Activated B cell treated with CpG ODN at 0.5 μM for 24 hours (primary cell): ENCODE measurements at regions not wholly inside any gene's neighbourhood (a gene's known extent, or its start where the extent isn't known, plus 50 kb on each side); places are given as distances from the start of the nearest gene placed in this dataset.

Source experiments
- ATAC-seq: fragments of 200-7000 bp; cut with Tn5 transposase; one replicate; pipeline ENCODE4 v1.10.0; 2021; ENCODE audit warnings: low read depth, mild to moderate bottlenecking, moderate library complexity
- CTCF ChIA-PET: fragments of 350-600 bp; sonication (Branson Sonifier 250); formaldehyde crosslinking; loops from one replicate; lab custom pipeline; 2021; ENCODE audit warnings: antibody characterized with exemption; lab: Charles Lee
- POLR2A ChIA-PET: fragments of 350-600 bp; sonication (Branson Sonifier 250); formaldehyde crosslinking; loops from one replicate; lab custom pipeline; 2021; ENCODE audit warnings: antibody characterized with exemption; lab: Charles Lee
- DNase-seq: peaks from one replicate; pipeline ENCODE4 v3.0.0; 2022
- H3K27ac Mint-ChIP-seq: one replicate; pipeline ENCODE4 v1.8.0; 2020; ENCODE audit warnings: mixed read lengths
- H3K27me3 Mint-ChIP-seq: one replicate; pipeline ENCODE4 v1.8.0; 2021; ENCODE audit warnings: mixed read lengths
- H3K36me3 Mint-ChIP-seq: one replicate; pipeline ENCODE4 v1.8.0; 2021; ENCODE audit warnings: low read depth, mixed read lengths
- H3K4me1 Mint-ChIP-seq: one replicate; pipeline ENCODE4 v1.8.0; 2021; ENCODE audit warnings: mixed read lengths
- H3K4me3 Mint-ChIP-seq: one replicate; pipeline ENCODE4 v1.8.0; 2020; ENCODE audit warnings: mild to moderate bottlenecking, mixed read lengths
- H3K9me3 Mint-ChIP-seq: one replicate; pipeline ENCODE4 v1.8.0; 2020; ENCODE audit warnings: mixed read lengths
- intact Hi-C: fragments of 100-400 bp; cut with micrococcal nuclease; formaldehyde crosslinking; loops from one replicate; pipeline ENCODE4 v1.15.1; 2024
- TF ChIP-seq, protein P1 (sequence below): fragments of 200-600 bp; IDR thresholded peaks from one replicate; pipeline ENCODE4 v1.8.0; 2022; ENCODE audit warnings: antibody characterized with exemption, mild to moderate bottlenecking

DNA sequence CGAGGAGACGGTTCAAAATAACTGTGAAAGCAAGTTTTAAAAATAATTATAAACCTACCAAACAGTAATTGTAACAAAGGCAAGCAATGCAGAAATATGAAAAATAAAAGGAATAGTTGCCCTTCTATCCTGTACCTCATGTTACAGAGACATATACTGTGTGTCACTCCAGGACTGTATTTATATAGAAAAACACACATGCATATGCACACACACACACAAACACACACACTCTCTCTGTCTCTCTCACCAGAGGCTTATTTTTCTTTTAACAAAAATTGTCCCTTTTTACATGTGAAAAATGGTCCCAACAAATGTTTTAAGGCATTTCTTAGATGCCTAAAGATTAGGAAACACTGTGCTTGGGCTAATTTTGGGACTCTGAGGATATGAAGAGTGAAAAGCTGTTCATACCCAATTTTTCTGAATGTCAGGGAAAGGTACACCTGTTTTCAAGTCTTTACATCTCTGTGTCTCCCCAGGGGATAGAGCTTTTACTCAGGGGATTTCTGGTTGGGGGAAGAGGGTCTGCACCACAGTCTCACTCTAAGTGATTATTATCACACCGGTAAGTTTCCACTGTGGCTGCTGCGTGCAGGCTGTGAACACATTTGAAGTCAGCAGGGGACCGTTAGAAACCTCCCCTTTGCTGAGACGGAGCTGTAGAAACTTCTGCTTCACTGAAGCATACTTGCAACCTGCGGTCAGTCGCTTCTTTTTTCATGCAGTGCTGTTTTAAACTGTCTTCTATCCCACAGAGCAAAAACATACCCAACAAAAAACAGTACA, 51.4 kb upstream of the SPAG16 start:
- POLR2A ChIA-PET: interaction anchor here (0.5 to 5.0 kb wide), 16 partner anchors 9 to 510 kb away, joined by 3 to 52 read pairs (median 7); partner anchors contain the start of genes IKZF2 and SPAG16
- Mint-ChIP-seq H3K27me3 (no peaks in the 10 kb centered on the region), H3K36me3 (no peaks in the 10 kb centered on the region), H3K27ac (peak overlapping the region; percentile 85), H3K9me3 (no peaks in the 10 kb centered on the region), H3K4me3 (peak overlapping the region; percentile 64), H3K4me1 (peaks cover 81% of the 10 kb centered on the region)
- CTCF ChIA-PET: interaction anchor here (1.0 to 2.8 kb wide), 5 partner anchors 8 to 79 kb away, joined by 3 to 13 read pairs (median 5); no protein-coding TSS in a partner anchor
- intact Hi-C loops: loop anchor here (1.0 to 5.0 kb wide), 8 partner anchors 13 to 1576 kb away; partner anchors contain the start of genes BARD1 and SPAG16
- TF ChIP-seq, protein P1, sequence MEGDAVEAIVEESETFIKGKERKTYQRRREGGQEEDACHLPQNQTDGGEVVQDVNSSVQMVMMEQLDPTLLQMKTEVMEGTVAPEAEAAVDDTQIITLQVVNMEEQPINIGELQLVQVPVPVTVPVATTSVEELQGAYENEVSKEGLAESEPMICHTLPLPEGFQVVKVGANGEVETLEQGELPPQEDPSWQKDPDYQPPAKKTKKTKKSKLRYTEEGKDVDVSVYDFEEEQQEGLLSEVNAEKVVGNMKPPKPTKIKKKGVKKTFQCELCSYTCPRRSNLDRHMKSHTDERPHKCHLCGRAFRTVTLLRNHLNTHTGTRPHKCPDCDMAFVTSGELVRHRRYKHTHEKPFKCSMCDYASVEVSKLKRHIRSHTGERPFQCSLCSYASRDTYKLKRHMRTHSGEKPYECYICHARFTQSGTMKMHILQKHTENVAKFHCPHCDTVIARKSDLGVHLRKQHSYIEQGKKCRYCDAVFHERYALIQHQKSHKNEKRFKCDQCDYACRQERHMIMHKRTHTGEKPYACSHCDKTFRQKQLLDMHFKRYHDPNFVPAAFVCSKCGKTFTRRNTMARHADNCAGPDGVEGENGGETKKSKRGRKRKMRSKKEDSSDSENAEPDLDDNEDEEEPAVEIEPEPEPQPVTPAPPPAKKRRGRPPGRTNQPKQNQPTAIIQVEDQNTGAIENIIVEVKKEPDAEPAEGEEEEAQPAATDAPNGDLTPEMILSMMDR: no peak
- peak; percentile 95 for ATAC-seq
- DNase-seq: peak; percentile 50

- POLR2A ChIA-PET: interaction anchor here (0.8 to 5.0 kb wide), 15 partner anchors 8 to 88 kb away, joined by 3 to 52 read pairs (median 7); partner anchors contain the start of genes IKZF2 and SPAG16
- H3K27me3 Mint-ChIP-seq: peaks cover 2% of the 10 kb centered on the region
- peaks cover 2% of the 10 kb centered on the region for H3K36me3 Mint-ChIP-seq
- peaks cover 79% of the 10 kb centered on the region for H3K4me1 Mint-ChIP-seq
- TF ChIP-seq, protein P1: no peak
- H3K27ac Mint-ChIP-seq: peak overlapping the region; percentile 85
- no peaks in the 10 kb centered on the region for H3K9me3 Mint-ChIP-seq
- peak overlapping the region; percentile 64 for H3K4me3 Mint-ChIP-seq
- intact Hi-C loops: loop anchor here (1.0 to 5.0 kb wide), 8 partner anchors 13 to 1576 kb away; partner anchors contain the start of genes BARD1 and SPAG16
- ATAC-seq: no peak
- DNase-seq: no peak
- CTCF ChIA-PET: interaction anchor here (0.5 to 2.8 kb wide), 6 partner anchors 8 to 547 kb away, joined by 3 to 13 read pairs (median 4); no protein-coding TSS in a partner anchor
These were observed 50.6 kb upstream of the SPAG16 start for GRCh38 chr2:213233438-213234330.
